ENCODE measurements at regions not wholly inside any gene's neighbourhood (a gene's known extent, or its start where the extent isn't known, plus 50 kb on each side); places are given as distances from the start of the nearest gene placed in this dataset.
"Not testable (repeated sequence)": the region's sequence is repeated elsewhere in the genome, so short reads cannot be mapped to it uniquely, and the experiment has no call there.

DNA sequence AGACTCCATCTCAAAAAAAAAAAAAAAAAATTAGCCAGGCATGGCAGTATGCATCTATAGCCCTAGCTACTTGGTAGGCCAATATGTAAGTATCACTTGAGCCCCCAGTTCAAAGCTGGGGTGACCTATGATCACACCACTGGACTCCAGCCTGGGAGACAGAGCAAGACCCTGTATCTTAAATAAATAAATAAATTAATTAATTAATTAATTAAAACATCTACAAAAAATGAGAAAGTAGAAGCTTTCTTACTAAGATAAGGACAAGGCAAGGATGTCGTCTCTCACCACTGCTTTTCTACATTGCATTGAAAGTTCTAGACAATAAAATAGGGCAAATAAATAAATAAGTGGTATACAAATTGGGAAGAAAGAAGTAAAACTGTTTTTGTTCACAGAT lies 134.3 kb upstream of the CARMIL1 start:
- H3K36me3 ChIP-seq (ENCODE audit: insufficient read depth, low read length) = no peaks in the 10 kb centered on the region
- H3K9ac ChIP-seq (ENCODE audit: low read depth, low read length) = no peak overlapping the region
- no peaks in the 10 kb centered on the region for H3K27me3 ChIP-seq (ENCODE audit: insufficient read depth, low read length)
- H3K27ac ChIP-seq (ENCODE audit: low read depth, low read length) = no peak overlapping the region
- H3K4me3 ChIP-seq (ENCODE audit: low read length) = no peak overlapping the region
- WGBS = 100% methylated on average over 1 of the region's 1 CpG
- no peaks in the 10 kb centered on the region for H3K4me1 ChIP-seq (ENCODE audit: insufficient read depth, low read length)
- H3K9me3 ChIP-seq (ENCODE audit: insufficient read depth, low read depth, low read length) = no peaks in the 10 kb centered on the region

DNA sequence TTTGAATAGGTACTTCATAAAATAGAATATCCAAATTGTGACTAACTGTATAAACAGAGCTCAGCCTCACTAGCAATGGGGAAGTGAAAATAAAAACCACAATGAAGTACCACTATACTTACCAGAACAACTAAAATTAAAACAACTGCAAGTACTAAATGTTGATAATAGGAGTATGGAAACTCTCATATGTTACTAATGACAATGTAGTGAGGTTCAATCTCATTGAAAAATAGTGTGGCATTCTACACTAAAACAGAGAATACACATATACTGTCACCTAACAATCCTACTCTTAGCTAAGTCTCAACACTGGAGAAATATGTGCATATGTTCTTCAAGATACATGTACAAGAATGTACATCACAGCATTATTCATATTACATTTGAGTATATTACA lies 132.0 kb upstream of the CARMIL1 start:
- Histone ChIP-seq H3K36me3 (ENCODE audit: insufficient read depth, low read length) (no peaks in the 10 kb centered on the region), H3K4me3 (ENCODE audit: low read length) (no peak overlapping the region), H3K27ac (ENCODE audit: low read depth, low read length) (no peak overlapping the region), H3K9me3 (ENCODE audit: insufficient read depth, low read depth, low read length) (no peaks in the 10 kb centered on the region), H3K4me1 (ENCODE audit: insufficient read depth, low read length) (no peaks in the 10 kb centered on the region), H3K9ac (ENCODE audit: low read depth, low read length) (no peak overlapping the region), H3K27me3 (ENCODE audit: insufficient read depth, low read length) (no peaks in the 10 kb centered on the region)

- no peaks in the 10 kb centered on the region for H3K36me3 ChIP-seq (ENCODE audit: insufficient read depth, low read length)
- no peaks in the 10 kb centered on the region for H3K4me1 ChIP-seq (ENCODE audit: insufficient read depth, low read length)
- H3K27ac ChIP-seq (ENCODE audit: low read depth, low read length) = no peak overlapping the region
- no peak overlapping the region for H3K4me3 ChIP-seq (ENCODE audit: low read length)
- H3K9me3 ChIP-seq (ENCODE audit: insufficient read depth, low read depth, low read length) = no peaks in the 10 kb centered on the region
- H3K9ac ChIP-seq (ENCODE audit: low read depth, low read length) = no peak overlapping the region
- no CpG with 5 or more reads among the region's 1 CpG for WGBS
- H3K27me3 ChIP-seq (ENCODE audit: insufficient read depth, low read length) = no peaks in the 10 kb centered on the region
Measured at GRCh38 chr6:25150031-25150430, 129.1 kb upstream of the CARMIL1 start.

GRCh38 chr6:25150863-25151262 lies 128.3 kb upstream of the CARMIL1 start:
- no peak overlapping the region for H3K9ac ChIP-seq (ENCODE audit: low read depth, low read length)
- H3K27me3 ChIP-seq (ENCODE audit: insufficient read depth, low read length) = no peaks in the 10 kb centered on the region
- H3K36me3 ChIP-seq (ENCODE audit: insufficient read depth, low read length) = no peaks in the 10 kb centered on the region
- WGBS = 89% methylated on average over 1 of the region's 2 CpGs
- no peaks in the 10 kb centered on the region for H3K4me1 ChIP-seq (ENCODE audit: insufficient read depth, low read length)
- no peak overlapping the region for H3K27ac ChIP-seq (ENCODE audit: low read depth, low read length)
- H3K9me3 ChIP-seq (ENCODE audit: insufficient read depth, low read depth, low read length) = no peaks in the 10 kb centered on the region
- no peak overlapping the region for H3K4me3 ChIP-seq (ENCODE audit: low read length)

- Histone ChIP-seq H3K9me3 (ENCODE audit: insufficient read depth, low read depth, low read length) (peaks cover 19% of the 10 kb centered on the region), H3K27me3 (ENCODE audit: insufficient read depth, low read length) (no peaks in the 10 kb centered on the region), H3K4me1 (ENCODE audit: insufficient read depth, low read length) (no peaks in the 10 kb centered on the region), H3K36me3 (ENCODE audit: insufficient read depth, low read length) (no peaks in the 10 kb centered on the region), H3K4me3 (ENCODE audit: low read length) (no peak overlapping the region), H3K27ac (ENCODE audit: low read depth, low read length) (no peak overlapping the region), H3K9ac (ENCODE audit: low read depth, low read length) (no peak overlapping the region)
- 96% methylated on average over 21 of the region's 21 CpGs for WGBS
Measured at GRCh38 chr6:25153079-25153478, 126.1 kb upstream of the CARMIL1 start.

GRCh38 chr6:25154034-25154596 lies 125.1 kb upstream of the CARMIL1 start:
- H3K36me3 ChIP-seq (ENCODE audit: insufficient read depth, low read length) = no peaks in the 10 kb centered on the region
- H3K9me3 ChIP-seq (ENCODE audit: insufficient read depth, low read depth, low read length) = peaks cover 29% of the 10 kb centered on the region
- H3K4me3 ChIP-seq (ENCODE audit: low read length) = no peak overlapping the region
- 93% methylated on average over 3 of the region's 3 CpGs for WGBS
- H3K9ac ChIP-seq (ENCODE audit: low read depth, low read length) = no peak overlapping the region
- no peaks in the 10 kb centered on the region for H3K4me1 ChIP-seq (ENCODE audit: insufficient read depth, low read length)
- H3K27me3 ChIP-seq (ENCODE audit: insufficient read depth, low read length) = no peaks in the 10 kb centered on the region
- H3K27ac ChIP-seq (ENCODE audit: low read depth, low read length) = no peak overlapping the region

DNA sequence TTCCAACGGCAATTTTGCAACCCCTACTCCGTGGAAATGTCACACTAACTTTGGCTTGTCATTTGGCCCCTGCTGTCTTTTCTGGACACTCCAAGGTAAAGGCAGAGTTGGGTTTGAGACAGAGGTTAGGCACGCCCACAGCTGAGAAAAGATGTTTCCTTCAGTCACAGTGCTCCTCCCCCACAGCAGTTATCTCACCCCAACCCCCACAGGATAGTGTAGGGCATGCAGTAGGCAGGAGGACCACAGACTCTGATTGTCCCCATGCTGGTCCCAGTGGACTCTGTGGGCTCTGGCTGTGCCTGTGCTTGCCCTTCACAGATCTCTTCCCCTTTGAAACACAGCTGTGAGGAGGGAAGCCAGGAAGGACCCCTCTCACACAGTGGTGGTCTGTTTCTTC lies 124.0 kb upstream of the CARMIL1 start:
- 80% methylated on average over 3 of the region's 3 CpGs for WGBS
- H3K9me3 ChIP-seq (ENCODE audit: insufficient read depth, low read depth, low read length) = peaks cover 29% of the 10 kb centered on the region
- H3K9ac ChIP-seq (ENCODE audit: low read depth, low read length) = no peak overlapping the region
- no peak overlapping the region for H3K27ac ChIP-seq (ENCODE audit: low read depth, low read length)
- H3K4me3 ChIP-seq (ENCODE audit: low read length) = no peak overlapping the region
- no peaks in the 10 kb centered on the region for H3K4me1 ChIP-seq (ENCODE audit: insufficient read depth, low read length)
- H3K27me3 ChIP-seq (ENCODE audit: insufficient read depth, low read length) = no peaks in the 10 kb centered on the region
- no peaks in the 10 kb centered on the region for H3K36me3 ChIP-seq (ENCODE audit: insufficient read depth, low read length)

DNA sequence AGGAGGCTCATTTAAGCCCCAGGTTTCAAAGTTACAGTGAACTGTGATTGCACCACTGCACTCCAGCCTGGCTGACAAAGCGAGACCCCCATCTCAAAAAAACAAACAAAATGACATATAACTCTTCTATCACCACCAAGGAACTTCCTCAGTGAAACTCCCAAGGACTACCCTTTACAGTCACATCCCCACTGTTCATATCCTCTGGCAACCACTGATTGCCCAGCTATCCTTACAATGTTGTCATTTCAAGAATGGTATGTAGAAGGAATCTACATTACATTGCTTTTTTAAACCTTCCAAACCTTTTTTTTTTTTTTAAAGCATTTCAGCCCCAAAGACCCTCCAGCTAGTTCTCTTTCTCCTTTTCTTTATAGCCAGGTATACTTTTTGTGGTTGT lies 123.1 kb upstream of the CARMIL1 start:
- Histone ChIP-seq H3K27ac (ENCODE audit: low read depth, low read length) (no peak overlapping the region), H3K4me1 (ENCODE audit: insufficient read depth, low read length) (no peaks in the 10 kb centered on the region)
- WGBS = 91% methylated on average over 1 of the region's 1 CpG

GRCh38 chr6:25157183-25157582 lies 122.0 kb upstream of the CARMIL1 start:
- Histone ChIP-seq H3K27ac (ENCODE audit: low read depth, low read length) (no peak overlapping the region), H3K9ac (ENCODE audit: low read depth, low read length) (no peak overlapping the region), H3K9me3 (ENCODE audit: insufficient read depth, low read depth, low read length) (peaks cover 29% of the 10 kb centered on the region), H3K36me3 (ENCODE audit: insufficient read depth, low read length) (no peaks in the 10 kb centered on the region), H3K27me3 (ENCODE audit: insufficient read depth, low read length) (no peaks in the 10 kb centered on the region), H3K4me1 (ENCODE audit: insufficient read depth, low read length) (no peaks in the 10 kb centered on the region), H3K4me3 (ENCODE audit: low read length) (no peak overlapping the region)
- WGBS = 94% methylated on average over 4 of the region's 7 CpGs

More for the DNA sequence above, 123.1 kb upstream of the CARMIL1 start:
- Histone ChIP-seq H3K9ac (ENCODE audit: low read depth, low read length) (no peak overlapping the region), H3K9me3 (ENCODE audit: insufficient read depth, low read depth, low read length) (peaks cover 29% of the 10 kb centered on the region), H3K27me3 (ENCODE audit: insufficient read depth, low read length) (no peaks in the 10 kb centered on the region), H3K4me3 (ENCODE audit: low read length) (no peak overlapping the region), H3K36me3 (ENCODE audit: insufficient read depth, low read length) (no peaks in the 10 kb centered on the region)

DNA sequence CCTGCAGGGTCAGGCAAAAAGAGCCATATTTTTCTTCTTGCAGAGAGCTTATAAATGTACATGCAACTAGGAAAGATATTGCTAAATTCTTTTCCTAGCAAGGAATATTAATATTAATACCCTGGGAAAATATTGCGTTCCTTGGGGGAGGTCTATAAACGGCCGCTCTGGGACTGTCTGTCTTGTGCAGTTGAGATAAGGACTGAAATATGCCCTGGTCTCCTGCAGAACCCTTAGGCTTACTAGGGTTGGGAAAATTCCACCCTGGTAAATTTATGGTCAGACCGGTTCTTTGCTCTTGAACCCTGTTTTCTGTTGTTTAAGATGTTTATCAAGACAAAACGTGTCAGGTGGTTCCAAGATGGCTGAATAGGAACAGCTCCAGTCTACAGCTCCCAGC lies 121.3 kb upstream of the CARMIL1 start:
- Histone ChIP-seq H3K27me3 (ENCODE audit: insufficient read depth, low read length) (no peaks in the 10 kb centered on the region), H3K27ac (ENCODE audit: low read depth, low read length) (no peak overlapping the region), H3K36me3 (ENCODE audit: insufficient read depth, low read length) (no peaks in the 10 kb centered on the region), H3K4me1 (ENCODE audit: insufficient read depth, low read length) (no peaks in the 10 kb centered on the region), H3K4me3 (ENCODE audit: low read length) (no peak overlapping the region), H3K9ac (ENCODE audit: low read depth, low read length) (no peak overlapping the region), H3K9me3 (ENCODE audit: insufficient read depth, low read depth, low read length) (peaks cover 29% of the 10 kb centered on the region)
- 97% methylated on average over 5 of the region's 5 CpGs for WGBS

DNA sequence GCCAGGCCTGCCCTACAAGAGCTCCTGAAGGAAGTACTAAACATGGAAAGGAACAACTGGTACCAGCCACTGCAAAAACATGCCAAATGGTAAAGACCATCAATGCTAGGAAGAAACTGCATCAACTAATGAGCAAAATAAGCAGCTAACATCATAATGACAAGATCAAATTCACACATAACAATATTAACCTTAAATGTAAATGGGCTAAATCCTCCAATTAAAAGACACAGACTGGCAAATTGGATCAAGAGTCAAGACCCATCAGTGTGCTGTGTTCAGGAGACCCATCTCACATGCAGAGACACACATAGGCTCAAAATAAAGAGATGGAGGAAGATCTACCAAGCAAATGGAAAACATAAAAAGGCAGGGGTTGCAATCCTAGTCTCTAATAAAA lies 119.0 kb upstream of the CARMIL1 start:
- peaks cover 29% of the 10 kb centered on the region for H3K9me3 ChIP-seq (ENCODE audit: insufficient read depth, low read depth, low read length)
- not testable (repeated sequence) for H3K27me3 ChIP-seq (ENCODE audit: insufficient read depth, low read length); H3K36me3 ChIP-seq (ENCODE audit: insufficient read depth, low read length); H3K4me3 ChIP-seq (ENCODE audit: low read length); H3K9ac ChIP-seq (ENCODE audit: low read depth, low read length); H3K27ac ChIP-seq (ENCODE audit: low read depth, low read length); H3K4me1 ChIP-seq (ENCODE audit: insufficient read depth, low read length)

- H3K9ac ChIP-seq (ENCODE audit: low read depth, low read length) = no peak overlapping the region
- no peak overlapping the region for H3K27ac ChIP-seq (ENCODE audit: low read depth, low read length)
- no peaks in the 10 kb centered on the region for H3K36me3 ChIP-seq (ENCODE audit: insufficient read depth, low read length)
- H3K27me3 ChIP-seq (ENCODE audit: insufficient read depth, low read length) = no peaks in the 10 kb centered on the region
- no peaks in the 10 kb centered on the region for H3K9me3 ChIP-seq (ENCODE audit: insufficient read depth, low read depth, low read length)
- H3K4me3 ChIP-seq (ENCODE audit: low read length) = no peak overlapping the region
- 98% methylated on average over 6 of the region's 7 CpGs for WGBS
- H3K4me1 ChIP-seq (ENCODE audit: insufficient read depth, low read length) = no peaks in the 10 kb centered on the region
Measured at GRCh38 chr6:25165177-25165576, 114.0 kb upstream of the CARMIL1 start.

All from HUES64 (cell line).